ENCODE measurements at regions not wholly inside any gene's neighbourhood (a gene's known extent, or its start where the extent isn't known, plus 50 kb on each side); places are given as distances from the start of the nearest gene placed in this dataset.

GRCh38 chr12:65529771-65530435, 251.4 kb downstream of the MSRB3 start:
- POLR2A ChIA-PET (ENCODE audit: low non-redundant PET): no interaction called here
- H3K36me3 ChIP-seq (ENCODE audit: insufficient read depth, low read length, poor library complexity, severe bottlenecking): no peaks in the 10 kb centered on the region
- no peaks in the 10 kb centered on the region for H3K9me3 ChIP-seq (ENCODE audit: low read depth, low read length, poor library complexity, severe bottlenecking)
- H3K27me3 ChIP-seq (replicated peaks; ENCODE audit: insufficient read depth, low read depth, low read length, poor library complexity): no peaks in the 10 kb centered on the region
- H3K27ac ChIP-seq (ENCODE audit: low read depth, low read length, poor library complexity, severe bottlenecking): no peak overlapping the region
- no peak for TF ChIP-seq CTCF (conservative IDR thresholded peaks at IDR 0.05; ENCODE audit: low read depth, low read length)
- TF ChIP-seq EZH2 (IDR thresholded peaks at IDR 0.05; ENCODE audit: borderline replicate concordance, low read depth, low read length, poor library complexity, severe bottlenecking): no peak
- intact Hi-C loops (cut with micrococcal nuclease; ENCODE audit: unreplicated experiment): no loop called here
- H3K4me1 ChIP-seq (ENCODE audit: insufficient read depth, low read length, poor library complexity, severe bottlenecking): peaks cover 6% of the 10 kb centered on the region
- no peak overlapping the region for H3K4me3 ChIP-seq (ENCODE audit: low read depth, low read length, poor library complexity, severe bottlenecking)
- CTCF ChIA-PET: no interaction called here
- no TSS peak for BruUV-seq (replicated peaks)
- no peak for DNase-seq (ENCODE audit: low spot score)

- intact Hi-C loops (cut with micrococcal nuclease; ENCODE audit: unreplicated experiment): no loop called here
- no peaks in the 10 kb centered on the region for H3K9me3 ChIP-seq (ENCODE audit: low read depth, low read length, poor library complexity, severe bottlenecking)
- no peak overlapping the region for H3K4me3 ChIP-seq (ENCODE audit: low read depth, low read length, poor library complexity, severe bottlenecking)
- BruUV-seq (replicated peaks): no TSS peak
- ChIA-PET CTCF (no interaction called here), POLR2A (ENCODE audit: low non-redundant PET) (no interaction called here)
- no peak for DNase-seq (ENCODE audit: low spot score)
- H3K27me3 ChIP-seq (replicated peaks; ENCODE audit: insufficient read depth, low read depth, low read length, poor library complexity): no peaks in the 10 kb centered on the region
- peaks cover 6% of the 10 kb centered on the region for H3K4me1 ChIP-seq (ENCODE audit: insufficient read depth, low read length, poor library complexity, severe bottlenecking)
- no peak overlapping the region for H3K27ac ChIP-seq (ENCODE audit: low read depth, low read length, poor library complexity, severe bottlenecking)
- no peaks in the 10 kb centered on the region for H3K36me3 ChIP-seq (ENCODE audit: insufficient read depth, low read length, poor library complexity, severe bottlenecking)
- no peak for TF ChIP-seq EZH2 (IDR thresholded peaks at IDR 0.05; ENCODE audit: borderline replicate concordance, low read depth, low read length, poor library complexity, severe bottlenecking)
- no peak for TF ChIP-seq CTCF (conservative IDR thresholded peaks at IDR 0.05; ENCODE audit: low read depth, low read length)
These were observed 253.7 kb downstream of the MSRB3 start for GRCh38 chr12:65532162-65532561.

GRCh38 chr12:65532764-65533163, 254.3 kb downstream of the MSRB3 start:
- BruUV-seq (replicated peaks): no TSS peak
- no peak overlapping the region for H3K4me3 ChIP-seq (ENCODE audit: low read depth, low read length, poor library complexity, severe bottlenecking)
- H3K27ac ChIP-seq (ENCODE audit: low read depth, low read length, poor library complexity, severe bottlenecking): no peak overlapping the region

More at GRCh38 chr12:65532764-65533163, 254.3 kb downstream of the MSRB3 start:
- TF ChIP-seq EZH2 (IDR thresholded peaks at IDR 0.05; ENCODE audit: borderline replicate concordance, low read depth, low read length, poor library complexity, severe bottlenecking) (no peak), CTCF (conservative IDR thresholded peaks at IDR 0.05; ENCODE audit: low read depth, low read length) (no peak)
- Histone ChIP-seq H3K36me3 (ENCODE audit: insufficient read depth, low read length, poor library complexity, severe bottlenecking) (no peaks in the 10 kb centered on the region), H3K9me3 (ENCODE audit: low read depth, low read length, poor library complexity, severe bottlenecking) (no peaks in the 10 kb centered on the region), H3K4me1 (ENCODE audit: insufficient read depth, low read length, poor library complexity, severe bottlenecking) (peaks cover 6% of the 10 kb centered on the region), H3K27me3 (replicated peaks; ENCODE audit: insufficient read depth, low read depth, low read length, poor library complexity) (no peaks in the 10 kb centered on the region)
- ChIA-PET POLR2A (ENCODE audit: low non-redundant PET) (no interaction called here), CTCF (no interaction called here)
- intact Hi-C loops (cut with micrococcal nuclease; ENCODE audit: unreplicated experiment): no loop called here
- DNase-seq (ENCODE audit: low spot score): no peak
